ENCODE measurements at regions not wholly inside any gene's neighbourhood (a gene's known extent, or its start where the extent isn't known, plus 50 kb on each side); places are given as distances from the start of the nearest gene placed in this dataset.

DNA sequence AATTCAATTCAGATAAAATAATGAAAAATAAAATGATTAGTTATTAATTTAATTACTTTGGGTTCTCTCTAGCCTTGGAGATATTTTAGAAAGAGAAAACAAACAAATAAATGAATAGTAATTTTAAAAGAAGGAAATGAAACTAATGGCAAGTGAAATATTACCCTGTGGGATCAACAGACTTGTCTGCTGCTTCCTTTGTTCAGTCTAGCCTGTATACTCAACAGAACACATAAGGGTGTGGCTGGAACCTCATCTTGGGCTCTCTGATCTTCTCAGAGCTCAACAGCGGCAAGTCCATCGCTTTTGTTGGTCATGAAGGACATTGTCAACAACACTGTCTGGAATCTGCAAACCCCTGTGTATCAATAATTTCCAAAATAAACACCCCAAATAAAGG lies 904.9 kb downstream of the IPMK start:
- H3K4me1 Mint-ChIP-seq (ENCODE audit: unreplicated experiment) = no peaks in the 10 kb centered on the region
- H3K9me3 Mint-ChIP-seq = no peaks in the 10 kb centered on the region
- no peak overlapping the region for H3K27ac Mint-ChIP-seq
- no peak for DNase-seq (ENCODE audit: extremely low spot score, unreplicated experiment)
- no peaks in the 10 kb centered on the region for H3K27me3 Mint-ChIP-seq
- H3K36me3 Mint-ChIP-seq = no peaks in the 10 kb centered on the region
- TF ChIP-seq, protein P1, sequence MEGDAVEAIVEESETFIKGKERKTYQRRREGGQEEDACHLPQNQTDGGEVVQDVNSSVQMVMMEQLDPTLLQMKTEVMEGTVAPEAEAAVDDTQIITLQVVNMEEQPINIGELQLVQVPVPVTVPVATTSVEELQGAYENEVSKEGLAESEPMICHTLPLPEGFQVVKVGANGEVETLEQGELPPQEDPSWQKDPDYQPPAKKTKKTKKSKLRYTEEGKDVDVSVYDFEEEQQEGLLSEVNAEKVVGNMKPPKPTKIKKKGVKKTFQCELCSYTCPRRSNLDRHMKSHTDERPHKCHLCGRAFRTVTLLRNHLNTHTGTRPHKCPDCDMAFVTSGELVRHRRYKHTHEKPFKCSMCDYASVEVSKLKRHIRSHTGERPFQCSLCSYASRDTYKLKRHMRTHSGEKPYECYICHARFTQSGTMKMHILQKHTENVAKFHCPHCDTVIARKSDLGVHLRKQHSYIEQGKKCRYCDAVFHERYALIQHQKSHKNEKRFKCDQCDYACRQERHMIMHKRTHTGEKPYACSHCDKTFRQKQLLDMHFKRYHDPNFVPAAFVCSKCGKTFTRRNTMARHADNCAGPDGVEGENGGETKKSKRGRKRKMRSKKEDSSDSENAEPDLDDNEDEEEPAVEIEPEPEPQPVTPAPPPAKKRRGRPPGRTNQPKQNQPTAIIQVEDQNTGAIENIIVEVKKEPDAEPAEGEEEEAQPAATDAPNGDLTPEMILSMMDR (conservative IDR thresholded peaks at IDR 0.05) = no peak
- H3K4me3 Mint-ChIP-seq = no peak overlapping the region

DNA sequence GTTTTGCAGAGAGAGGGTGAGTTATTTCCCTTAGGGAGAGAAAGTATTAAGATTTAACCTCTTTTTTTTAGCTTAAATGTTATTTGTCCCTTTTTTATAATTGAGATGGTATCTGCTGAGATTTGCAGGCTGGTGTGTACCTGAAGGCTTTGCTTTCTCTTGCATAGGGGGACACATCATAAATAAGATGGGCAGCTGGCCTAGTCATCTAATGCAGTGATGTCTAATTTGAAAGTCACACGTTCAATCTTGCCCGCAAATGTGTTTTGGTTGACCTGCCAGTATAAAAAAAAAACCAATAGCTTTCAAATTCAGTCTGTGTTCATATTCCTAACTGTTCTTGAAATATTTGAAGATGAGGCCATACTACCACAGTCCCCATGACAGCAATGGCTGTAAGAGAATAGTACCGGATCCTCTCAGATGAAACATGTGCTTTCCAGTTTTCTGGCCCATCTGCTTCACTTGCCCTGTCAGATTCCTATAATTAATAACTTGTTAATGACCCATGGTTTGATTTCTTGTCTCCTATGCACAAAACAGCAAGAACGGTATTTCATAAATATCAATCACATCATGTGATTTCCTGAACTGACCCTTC lies 914.2 kb downstream of the IPMK start:
- Mint-ChIP-seq H3K4me3 (no peak overlapping the region), H3K27ac (no peak overlapping the region), H3K4me1 (ENCODE audit: unreplicated experiment) (no peaks in the 10 kb centered on the region), H3K9me3 (no peaks in the 10 kb centered on the region), H3K36me3 (no peaks in the 10 kb centered on the region), H3K27me3 (no peaks in the 10 kb centered on the region)
- no peak for DNase-seq (ENCODE audit: extremely low spot score, unreplicated experiment)
- TF ChIP-seq, protein P1 (conservative IDR thresholded peaks at IDR 0.05) = no peak

DNA sequence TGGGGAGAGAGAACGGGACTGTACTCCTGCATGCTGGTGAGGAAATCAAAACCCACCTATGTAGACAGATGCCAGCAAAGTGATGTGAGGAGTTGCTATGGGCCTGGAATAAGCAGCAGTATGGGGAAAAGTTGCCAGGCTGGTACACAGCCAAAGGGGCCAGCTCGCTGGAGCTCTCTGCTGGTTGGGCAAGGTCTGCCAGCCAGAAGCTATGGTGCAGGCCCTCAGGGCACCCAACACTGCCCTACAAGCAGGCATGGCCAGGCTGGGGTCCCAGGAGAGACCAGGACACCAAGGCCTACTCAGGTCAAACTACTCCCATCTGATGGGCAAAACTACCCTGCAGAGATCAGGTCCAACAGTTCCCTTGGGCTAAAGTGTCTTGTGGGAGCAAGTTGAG lies 916.6 kb downstream of the IPMK start:
- H3K4me3 Mint-ChIP-seq = no peak overlapping the region
- no peaks in the 10 kb centered on the region for H3K27me3 Mint-ChIP-seq
- H3K27ac Mint-ChIP-seq = no peak overlapping the region
- H3K36me3 Mint-ChIP-seq = no peaks in the 10 kb centered on the region
- no peak for DNase-seq (ENCODE audit: extremely low spot score, unreplicated experiment)
- H3K9me3 Mint-ChIP-seq = no peaks in the 10 kb centered on the region
- no peaks in the 10 kb centered on the region for H3K4me1 Mint-ChIP-seq (ENCODE audit: unreplicated experiment)
- TF ChIP-seq, protein P1 (conservative IDR thresholded peaks at IDR 0.05) = no peak

DNA sequence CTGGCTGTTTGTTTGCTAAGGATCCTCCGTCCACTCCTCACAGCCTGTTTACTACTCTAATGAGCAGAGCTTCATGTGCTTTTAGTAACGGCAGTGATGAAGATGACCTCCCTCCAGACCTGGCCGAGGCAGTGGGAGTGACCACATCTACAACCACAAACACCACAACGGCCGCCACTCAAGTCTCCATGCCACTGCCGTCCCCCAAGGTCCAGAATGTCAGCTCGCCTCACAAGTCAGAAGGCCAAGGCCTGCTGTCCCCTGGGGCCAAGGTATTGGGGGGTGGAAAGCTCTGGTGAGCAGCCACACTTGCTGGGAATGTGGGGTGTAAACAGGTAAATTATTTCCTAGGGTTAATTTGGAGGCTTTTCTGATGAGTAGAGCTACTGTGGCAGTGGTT lies 926.4 kb downstream of the IPMK start:
- no peak overlapping the region for H3K27ac Mint-ChIP-seq
- TF ChIP-seq, protein P1 (conservative IDR thresholded peaks at IDR 0.05) = no peak
- no peaks in the 10 kb centered on the region for H3K4me1 Mint-ChIP-seq (ENCODE audit: unreplicated experiment)
- no peak overlapping the region for H3K4me3 Mint-ChIP-seq
- H3K36me3 Mint-ChIP-seq = no peaks in the 10 kb centered on the region
- DNase-seq (ENCODE audit: extremely low spot score, unreplicated experiment) = no peak
- peaks cover 11% of the 10 kb centered on the region for H3K9me3 Mint-ChIP-seq
- H3K27me3 Mint-ChIP-seq = no peaks in the 10 kb centered on the region

DNA sequence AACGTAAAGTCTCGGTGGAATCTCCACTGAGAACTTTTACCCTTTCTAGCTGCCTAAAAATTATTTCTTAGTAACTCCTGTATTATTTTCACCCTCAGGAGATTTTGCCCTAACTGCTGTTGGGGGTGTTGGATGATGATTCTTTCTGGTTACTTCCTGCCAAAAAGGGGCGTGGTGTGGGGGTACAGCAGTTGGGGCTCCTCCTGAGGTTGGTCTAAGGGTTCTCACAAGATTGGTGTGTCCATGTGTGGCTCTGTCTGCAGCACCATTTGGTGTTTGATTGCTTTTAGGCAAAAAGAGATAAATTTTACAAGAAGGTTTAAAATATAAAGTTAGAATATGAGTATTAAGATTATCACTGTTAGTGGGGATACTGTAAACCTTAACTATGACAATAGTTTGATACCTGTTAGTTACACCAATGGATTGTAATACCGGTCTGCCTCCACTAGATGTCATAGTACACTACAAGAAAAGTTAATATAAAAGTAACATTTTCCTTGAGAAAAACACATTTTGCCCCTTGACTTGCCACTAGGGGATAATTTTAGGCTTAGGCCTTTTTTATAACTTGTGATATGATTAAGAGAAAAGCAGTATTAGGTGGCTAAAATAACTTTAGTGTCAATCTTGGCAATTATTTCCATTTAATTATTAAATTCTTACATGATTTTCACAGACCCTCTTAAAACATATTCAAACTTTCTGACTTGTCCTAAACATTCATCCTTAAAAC lies 928.7 kb downstream of the IPMK start:
- Mint-ChIP-seq H3K4me1 (ENCODE audit: unreplicated experiment) (no peaks in the 10 kb centered on the region), H3K27me3 (no peaks in the 10 kb centered on the region), H3K36me3 (no peaks in the 10 kb centered on the region), H3K4me3 (no peak overlapping the region), H3K27ac (no peak overlapping the region), H3K9me3 (peaks cover 7% of the 10 kb centered on the region)
- no peak for DNase-seq (ENCODE audit: extremely low spot score, unreplicated experiment)
- TF ChIP-seq, protein P1 (conservative IDR thresholded peaks at IDR 0.05) = peak; percentile 88
